Effector memory CD8-positive, alpha-beta T cell (primary cell): ENCODE measurements at regions not wholly inside any gene's neighbourhood (a gene's known extent, or its start where the extent isn't known, plus 50 kb on each side); places are given as distances from the start of the nearest gene placed in this dataset.
A peak's percentile ranks its signal among the peaks of the same experiment; 100 is the strongest.

Experiments used
- ATAC-seq: fragments of 150-1000 bp; cut with Tn5 transposase; replicated peaks from 2 replicates; pipeline ENCODE4 v1.10.0; 2021; ENCODE audit warnings: mild to moderate bottlenecking, moderate library complexity
- DNase-seq, 3 experiments: peaks; one replicate each; pipeline ENCODE4 v3.0.0; 2021
- H3K27ac Mint-ChIP-seq, 2 donors: one replicate each; pipeline ENCODE4 v1.8.0; 2022; ENCODE audit warnings: mild to moderate bottlenecking in 2 of 2, mixed read lengths in 2 of 2, moderate library complexity in 2 of 2
- H3K27me3 Mint-ChIP-seq, 2 donors: one replicate each; pipeline ENCODE4 v1.8.0; 2022; ENCODE audit warnings: mixed read lengths in 2 of 2
- H3K36me3 Mint-ChIP-seq: one replicate; pipeline ENCODE4 v1.8.0; 2022; ENCODE audit warnings: mild to moderate bottlenecking, moderate library complexity, mixed read lengths; ENCODE audit not compliant: insufficient read depth
- H3K4me1 Mint-ChIP-seq, 2 donors: one replicate each; pipeline ENCODE4 v1.8.0; 2022; ENCODE audit warnings: low read depth in 2 of 2, mixed read lengths in 2 of 2
- H3K4me3 Mint-ChIP-seq, 2 donors: one replicate each; pipeline ENCODE4 v1.8.0; 2022; ENCODE audit warnings: mild to moderate bottlenecking in 2 of 2, mixed read lengths in 2 of 2, moderate library complexity in 2 of 2
- H3K9me3 Mint-ChIP-seq, 2 donors: one replicate each; pipeline ENCODE4 v1.8.0; 2022; ENCODE audit warnings: mixed read lengths in 2 of 2

DNA sequence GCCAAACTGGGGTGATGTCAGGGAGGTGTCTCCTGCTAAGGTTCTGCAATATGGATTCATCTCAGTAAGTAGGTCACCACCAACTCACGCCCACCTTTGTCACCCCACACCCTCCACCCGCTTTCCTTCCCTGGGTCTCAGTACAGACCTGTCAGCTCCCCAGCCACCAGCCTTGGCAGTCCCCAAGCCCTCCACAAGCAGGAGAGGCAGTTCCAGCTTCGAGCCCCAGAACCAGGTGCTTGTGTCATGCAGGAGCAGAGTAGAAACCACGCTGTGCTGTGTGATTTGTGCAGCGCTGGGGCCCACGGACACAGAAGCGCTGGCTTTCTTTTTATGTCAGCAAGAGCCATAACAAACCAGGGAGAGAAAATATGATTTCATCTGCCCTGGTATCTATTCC is 89.0 kb upstream of the CDH4 start:
- Mint-ChIP-seq H3K27ac (no peak overlapping the region), H3K9me3 (no peaks in the 10 kb centered on the region), H3K4me1 (no peaks in the 10 kb centered on the region), H3K36me3 (no peaks in the 10 kb centered on the region), H3K27me3 (peaks cover 5 to 13% of the 10 kb centered on the region in 2 donors), H3K4me3 (peak overlapping the region in 1 of 2 donors; percentile 54)
- peak in 1 of 3 experiments; percentile 6 for DNase-seq
- no peak for ATAC-seq

DNA sequence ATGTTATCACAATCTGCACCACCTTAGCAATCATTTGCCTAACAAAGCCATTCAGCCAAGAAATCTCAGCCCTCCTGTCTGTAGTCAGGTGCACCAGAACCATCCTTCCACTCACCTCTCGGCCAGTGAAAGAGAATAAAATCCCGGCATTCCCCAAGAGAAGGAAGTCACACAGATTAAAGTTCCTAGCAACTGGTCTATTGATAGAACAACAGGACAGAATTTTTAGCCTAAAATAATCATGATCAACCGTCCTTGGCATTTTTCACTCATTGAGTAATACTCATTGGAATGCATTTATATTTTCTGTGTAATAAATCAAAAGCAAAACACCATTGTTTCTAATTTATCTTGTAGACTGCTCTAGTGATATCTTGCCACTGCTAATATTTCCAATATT is 85.7 kb upstream of the CDH4 start:
- no peak overlapping the region for H3K4me3 Mint-ChIP-seq
- ATAC-seq (no peak), DNase-seq (no peak)
- no peaks in the 10 kb centered on the region for H3K36me3 Mint-ChIP-seq
- peaks cover 7 to 8% of the 10 kb centered on the region in 2 donors for H3K27me3 Mint-ChIP-seq
- H3K9me3 Mint-ChIP-seq: no peaks in the 10 kb centered on the region
- H3K27ac Mint-ChIP-seq: no peak overlapping the region
- H3K4me1 Mint-ChIP-seq: no peaks in the 10 kb centered on the region

DNA sequence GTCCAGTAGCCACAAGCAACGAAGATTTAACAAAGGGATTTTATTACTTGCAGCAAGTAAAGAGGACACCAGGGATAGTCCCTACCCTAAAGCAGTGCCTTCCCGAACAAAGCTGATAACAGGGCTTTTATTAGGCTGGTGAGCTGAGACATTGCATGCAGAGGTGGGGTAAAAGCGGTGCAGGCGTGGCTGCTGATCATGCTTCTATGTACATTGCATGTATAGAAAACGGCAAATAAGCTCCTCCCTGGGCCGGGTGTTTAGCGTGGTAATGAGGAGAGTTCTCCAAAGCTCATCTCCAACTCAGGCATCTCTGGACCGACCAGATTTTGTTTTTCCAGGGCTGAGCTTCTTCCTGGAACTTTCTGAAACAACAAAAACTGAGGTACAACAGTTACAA is 83.5 kb upstream of the CDH4 start:
- no peaks in the 10 kb centered on the region for H3K36me3 Mint-ChIP-seq
- no peak for DNase-seq
- H3K27me3 Mint-ChIP-seq: peaks cover 7 to 8% of the 10 kb centered on the region in 2 donors
- no peak overlapping the region for H3K27ac Mint-ChIP-seq
- H3K9me3 Mint-ChIP-seq: no peaks in the 10 kb centered on the region
- no peak overlapping the region for H3K4me3 Mint-ChIP-seq
- no peak for ATAC-seq
- H3K4me1 Mint-ChIP-seq: no peaks in the 10 kb centered on the region

DNA sequence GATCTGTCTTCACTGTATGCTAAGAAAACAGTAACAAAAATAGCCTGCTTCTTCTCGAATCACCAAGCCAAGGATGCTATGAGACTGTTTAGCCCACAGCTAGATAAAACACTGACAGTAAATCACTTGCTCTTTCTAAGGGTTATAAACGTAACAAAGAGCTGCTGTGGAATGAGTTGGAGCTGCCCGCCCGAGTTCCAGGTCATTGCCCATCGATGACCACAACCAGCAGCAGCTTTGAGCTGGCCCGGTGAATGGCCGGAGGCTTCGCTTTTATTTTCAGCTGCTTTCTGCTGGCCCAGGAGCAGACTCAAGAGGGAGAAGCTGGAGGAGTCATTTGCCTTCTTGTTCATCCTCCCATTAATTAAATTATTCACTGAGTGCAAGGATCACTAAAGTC is 82.2 kb upstream of the CDH4 start:
- Mint-ChIP-seq H3K4me3 (no peak overlapping the region), H3K9me3 (no peaks in the 10 kb centered on the region), H3K4me1 (no peaks in the 10 kb centered on the region), H3K27ac (no peak overlapping the region), H3K36me3 (no peaks in the 10 kb centered on the region), H3K27me3 (peaks cover 7 to 8% of the 10 kb centered on the region in 2 donors)
- ATAC-seq: no peak
- DNase-seq: no peak

DNA sequence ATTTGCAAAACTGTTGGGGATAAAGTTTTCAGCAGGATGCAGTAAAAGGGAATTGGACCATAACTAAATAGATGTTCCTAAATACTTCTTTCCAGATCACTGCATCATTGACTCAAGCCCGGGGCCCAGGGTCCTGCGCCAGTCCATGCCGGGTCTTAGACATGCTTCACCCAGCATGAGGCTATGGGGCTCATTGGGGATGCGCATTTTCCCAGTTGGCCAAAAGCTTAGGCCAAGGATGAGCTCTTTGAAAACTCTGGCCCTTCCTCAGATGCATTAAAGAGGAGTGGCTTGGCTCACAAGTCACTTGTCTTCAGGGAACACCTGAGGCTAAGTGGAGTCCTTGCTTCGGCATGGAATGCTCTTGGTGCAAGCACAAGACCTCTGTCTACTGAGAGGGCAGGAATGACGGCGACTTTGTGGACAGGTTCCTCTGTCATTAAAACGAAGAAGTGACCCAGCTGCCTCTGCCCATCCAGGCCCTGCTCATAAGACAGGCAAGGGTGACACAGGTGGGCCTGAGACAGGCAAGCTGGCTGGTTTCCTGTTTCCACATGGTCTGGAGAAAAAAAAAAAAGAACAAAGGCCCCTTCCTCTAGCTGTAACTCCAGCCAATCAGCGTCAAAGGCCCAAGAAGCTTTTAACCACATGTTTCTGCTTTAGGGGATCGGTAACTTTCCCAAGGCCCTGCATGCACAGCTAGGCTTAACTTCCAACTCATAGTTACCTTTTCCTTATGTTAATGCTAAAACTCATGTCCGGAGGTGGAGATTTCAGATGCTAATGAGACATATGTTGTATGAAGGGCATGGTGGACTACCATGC is 81.4 kb upstream of the CDH4 start:
- H3K4me1 Mint-ChIP-seq: no peaks in the 10 kb centered on the region
- ATAC-seq (no peak), DNase-seq (no peak)
- no peaks in the 10 kb centered on the region for H3K9me3 Mint-ChIP-seq
- no peak overlapping the region for H3K4me3 Mint-ChIP-seq
- peaks cover 7 to 8% of the 10 kb centered on the region in 2 donors for H3K27me3 Mint-ChIP-seq
- H3K27ac Mint-ChIP-seq: no peak overlapping the region
- no peaks in the 10 kb centered on the region for H3K36me3 Mint-ChIP-seq

DNA sequence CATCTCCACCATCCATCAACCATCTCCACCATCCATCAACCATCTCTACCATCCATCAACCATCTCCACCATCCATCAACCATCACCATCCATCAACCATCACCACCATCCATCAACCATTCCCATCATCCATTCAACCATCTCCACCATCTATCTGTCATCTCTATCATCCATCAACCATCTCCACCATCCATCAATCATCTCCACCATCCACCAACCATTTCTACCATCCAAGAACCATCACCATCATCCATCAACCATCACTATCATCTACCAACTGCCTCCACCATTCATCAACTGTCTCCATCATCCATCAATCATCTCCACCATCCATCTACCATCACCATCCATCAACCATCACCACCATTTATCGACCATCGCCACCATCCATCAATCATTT is 78.8 kb upstream of the CDH4 start:
- ATAC-seq (no peak), DNase-seq (no peak)
- H3K27me3 Mint-ChIP-seq: peaks cover under 1% of the 10 kb centered on the region in 2 donors
- H3K36me3 Mint-ChIP-seq: no peaks in the 10 kb centered on the region
- no peak overlapping the region for H3K4me3 Mint-ChIP-seq
- no peak overlapping the region for H3K27ac Mint-ChIP-seq
- no peaks in the 10 kb centered on the region for H3K4me1 Mint-ChIP-seq
- no peaks in the 10 kb centered on the region for H3K9me3 Mint-ChIP-seq

DNA sequence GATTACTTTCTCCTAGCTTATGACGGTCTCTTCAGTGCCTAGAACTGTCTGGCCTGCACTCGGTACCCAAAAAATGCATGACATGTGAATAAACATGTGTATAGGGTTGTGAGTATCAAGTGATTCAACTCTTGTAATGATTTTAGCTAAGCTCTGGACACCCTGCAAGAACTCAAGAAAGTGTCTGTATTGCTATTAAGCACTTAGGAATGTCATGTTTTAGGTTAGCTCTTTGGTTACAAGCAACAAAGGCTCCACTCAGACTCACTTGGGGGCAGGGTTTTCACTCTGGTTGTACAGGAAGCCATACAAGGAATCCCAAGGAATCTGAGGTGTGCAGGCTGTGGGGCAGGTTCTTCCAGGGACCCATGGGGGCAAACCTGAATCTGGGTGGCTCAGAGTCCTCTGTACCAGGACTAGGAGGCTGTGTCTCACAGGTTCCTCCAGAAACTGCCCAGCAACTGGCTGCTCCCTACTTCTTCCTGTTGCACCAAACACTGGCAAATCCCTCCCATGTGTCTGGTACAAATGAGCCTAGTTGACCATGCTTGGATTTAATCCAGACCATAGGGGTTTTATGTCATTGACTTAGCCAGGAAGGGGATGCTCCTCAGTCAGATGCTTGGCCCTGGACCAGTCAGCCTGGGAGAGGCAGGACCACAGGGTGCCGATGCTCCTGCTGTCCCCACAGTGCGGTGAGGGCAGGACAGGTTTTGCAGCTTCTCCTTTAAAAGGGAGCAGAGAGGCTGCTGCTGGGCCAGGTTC is 77.9 kb upstream of the CDH4 start:
- ATAC-seq: no peak
- Mint-ChIP-seq H3K27ac (no peak overlapping the region), H3K9me3 (no peaks in the 10 kb centered on the region), H3K4me3 (no peak overlapping the region), H3K36me3 (no peaks in the 10 kb centered on the region), H3K27me3 (no peaks in the 10 kb centered on the region), H3K4me1 (no peaks in the 10 kb centered on the region)
- DNase-seq: no peak

DNA sequence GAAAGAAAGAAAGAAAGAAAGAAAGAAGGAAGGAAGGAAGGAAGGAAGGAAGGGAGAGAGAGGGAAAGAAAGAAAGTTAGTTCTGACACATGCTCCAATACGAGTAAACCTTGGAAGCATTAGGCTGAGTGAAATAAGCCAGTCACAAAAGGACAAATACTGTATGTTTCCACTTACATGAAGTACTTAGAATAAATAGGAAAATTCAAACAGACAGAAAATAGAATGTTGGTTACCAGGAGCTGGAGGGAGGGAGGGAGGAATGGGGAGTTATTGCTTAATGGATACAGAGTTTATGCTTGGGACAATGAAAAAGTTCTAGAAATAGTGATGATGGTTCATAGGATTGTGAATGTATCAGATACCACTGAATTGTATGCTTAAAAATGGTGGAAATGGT is 75.2 kb upstream of the CDH4 start:
- H3K36me3 Mint-ChIP-seq: no peaks in the 10 kb centered on the region
- H3K4me1 Mint-ChIP-seq: no peaks in the 10 kb centered on the region
- no peak for DNase-seq
- no peak overlapping the region for H3K4me3 Mint-ChIP-seq
- no peak for ATAC-seq
- H3K27me3 Mint-ChIP-seq: no peaks in the 10 kb centered on the region
- no peak overlapping the region for H3K27ac Mint-ChIP-seq
- H3K9me3 Mint-ChIP-seq: no peaks in the 10 kb centered on the region

DNA sequence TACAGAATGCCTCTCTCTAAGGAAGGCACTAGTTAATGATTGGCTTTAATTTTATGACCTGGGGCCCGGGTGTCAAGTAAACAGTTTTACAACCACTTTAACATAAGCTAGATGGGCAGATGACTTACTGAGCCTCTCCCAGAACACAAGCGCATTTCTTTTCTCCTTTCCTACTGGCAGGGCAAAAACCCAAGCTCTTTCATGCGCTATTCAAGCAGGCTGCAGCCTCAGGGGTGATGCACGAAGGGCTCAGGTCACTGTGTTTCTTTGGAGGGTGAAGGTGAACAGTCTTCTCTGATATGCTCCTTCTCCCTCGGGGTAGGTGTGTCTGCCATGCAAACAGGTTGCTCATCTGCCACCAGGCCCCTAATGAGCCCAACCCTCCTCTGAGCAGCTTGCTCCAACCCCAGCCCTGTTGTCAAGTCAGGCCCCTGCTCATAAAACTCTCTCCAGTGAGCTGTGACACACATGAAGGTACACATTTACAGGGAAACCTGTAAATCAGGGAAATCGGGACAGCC is 73.5 kb upstream of the CDH4 start:
- ATAC-seq (no peak), DNase-seq (no peak)
- Mint-ChIP-seq H3K27ac (no peak overlapping the region), H3K9me3 (no peaks in the 10 kb centered on the region), H3K36me3 (no peaks in the 10 kb centered on the region), H3K4me1 (no peaks in the 10 kb centered on the region), H3K4me3 (no peak overlapping the region), H3K27me3 (no peaks in the 10 kb centered on the region)

DNA sequence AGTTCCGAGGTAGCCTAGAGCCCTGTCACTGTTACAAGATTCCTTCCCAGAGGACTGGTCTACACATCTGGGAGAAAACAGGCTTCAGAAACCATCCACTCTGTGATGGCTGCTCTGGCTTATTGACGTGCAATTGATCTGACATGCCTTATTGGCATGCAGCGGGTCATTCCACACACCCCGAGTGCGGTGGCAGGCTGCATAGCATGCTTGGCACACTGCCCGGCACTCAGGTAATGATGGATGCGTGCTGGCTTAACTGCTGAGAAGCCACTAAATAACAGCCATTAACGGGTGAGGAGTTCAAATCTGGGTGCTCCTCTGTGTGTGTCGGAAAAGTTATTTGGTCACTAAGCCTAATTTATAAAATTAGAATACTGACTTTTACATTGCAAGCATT is 67.9 kb upstream of the CDH4 start:
- DNase-seq (no peak), ATAC-seq (no peak)
- H3K4me3 Mint-ChIP-seq: no peak overlapping the region
- peaks cover 4 to 16% of the 10 kb centered on the region in 2 donors for H3K27me3 Mint-ChIP-seq
- no peaks in the 10 kb centered on the region for H3K9me3 Mint-ChIP-seq
- H3K36me3 Mint-ChIP-seq: no peaks in the 10 kb centered on the region
- no peaks in the 10 kb centered on the region for H3K4me1 Mint-ChIP-seq
- no peak overlapping the region for H3K27ac Mint-ChIP-seq

DNA sequence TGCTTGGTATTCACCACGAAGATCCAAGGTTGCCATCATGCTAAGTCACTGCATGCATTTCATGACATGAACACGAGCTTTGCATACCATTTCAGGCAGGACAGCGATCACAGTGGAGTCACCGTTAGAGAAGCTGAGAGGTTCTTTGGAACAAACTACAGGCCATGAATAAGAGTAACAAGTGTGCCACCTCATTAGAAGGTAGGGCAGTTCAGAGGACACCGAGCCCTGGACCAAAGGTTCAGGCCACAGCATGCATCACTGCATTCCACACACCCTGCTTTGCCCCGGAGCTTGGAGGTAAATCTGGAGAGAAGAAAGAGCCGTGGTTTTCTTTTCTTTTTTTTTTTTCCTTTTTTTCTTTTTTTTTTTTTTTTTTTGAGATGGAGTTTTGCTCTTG is 66.9 kb upstream of the CDH4 start:
- DNase-seq: no peak
- H3K27ac Mint-ChIP-seq: no peak overlapping the region
- ATAC-seq: no peak
- no peaks in the 10 kb centered on the region for H3K4me1 Mint-ChIP-seq
- no peaks in the 10 kb centered on the region for H3K9me3 Mint-ChIP-seq
- H3K36me3 Mint-ChIP-seq: no peaks in the 10 kb centered on the region
- no peak overlapping the region for H3K4me3 Mint-ChIP-seq
- peaks cover 4 to 16% of the 10 kb centered on the region in 2 donors for H3K27me3 Mint-ChIP-seq

DNA sequence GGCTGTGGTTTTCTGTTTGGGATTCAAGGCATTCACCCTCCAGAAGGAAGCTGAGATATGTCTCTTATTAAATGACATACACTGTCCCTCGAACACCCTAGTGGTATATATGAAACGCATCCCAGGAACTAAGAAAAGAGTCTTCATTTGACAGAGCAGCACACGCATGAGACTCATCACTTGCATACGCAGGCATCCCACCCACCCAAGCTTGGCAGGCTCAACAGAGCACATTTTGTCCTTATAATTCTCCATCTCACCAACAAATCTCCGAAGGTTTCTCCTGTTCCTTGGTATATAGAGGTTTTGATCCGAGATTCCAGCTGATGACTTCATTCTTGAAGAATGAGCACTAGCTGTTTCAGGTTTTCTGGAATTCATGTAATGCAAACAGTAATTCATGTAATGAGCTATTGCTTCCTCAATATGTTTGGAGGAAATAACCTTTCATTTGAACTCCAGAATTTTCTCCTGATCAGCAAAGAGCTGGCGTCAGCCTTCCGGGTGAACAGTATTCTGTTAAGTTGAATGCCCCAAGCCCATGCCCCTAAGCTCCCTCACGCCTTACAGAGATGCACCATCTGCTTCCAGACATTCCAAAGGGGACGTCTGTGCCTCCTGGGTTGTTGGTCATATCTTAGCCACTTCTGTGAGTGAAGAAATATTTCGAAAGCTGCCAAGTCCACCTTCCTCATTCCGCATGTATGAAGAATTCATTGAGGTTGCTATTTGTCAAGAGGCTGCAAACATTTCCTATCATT is 66.0 kb upstream of the CDH4 start:
- no peak overlapping the region for H3K4me3 Mint-ChIP-seq
- peaks cover 10 to 16% of the 10 kb centered on the region in 2 donors for H3K27me3 Mint-ChIP-seq
- no peak for ATAC-seq

DNA sequence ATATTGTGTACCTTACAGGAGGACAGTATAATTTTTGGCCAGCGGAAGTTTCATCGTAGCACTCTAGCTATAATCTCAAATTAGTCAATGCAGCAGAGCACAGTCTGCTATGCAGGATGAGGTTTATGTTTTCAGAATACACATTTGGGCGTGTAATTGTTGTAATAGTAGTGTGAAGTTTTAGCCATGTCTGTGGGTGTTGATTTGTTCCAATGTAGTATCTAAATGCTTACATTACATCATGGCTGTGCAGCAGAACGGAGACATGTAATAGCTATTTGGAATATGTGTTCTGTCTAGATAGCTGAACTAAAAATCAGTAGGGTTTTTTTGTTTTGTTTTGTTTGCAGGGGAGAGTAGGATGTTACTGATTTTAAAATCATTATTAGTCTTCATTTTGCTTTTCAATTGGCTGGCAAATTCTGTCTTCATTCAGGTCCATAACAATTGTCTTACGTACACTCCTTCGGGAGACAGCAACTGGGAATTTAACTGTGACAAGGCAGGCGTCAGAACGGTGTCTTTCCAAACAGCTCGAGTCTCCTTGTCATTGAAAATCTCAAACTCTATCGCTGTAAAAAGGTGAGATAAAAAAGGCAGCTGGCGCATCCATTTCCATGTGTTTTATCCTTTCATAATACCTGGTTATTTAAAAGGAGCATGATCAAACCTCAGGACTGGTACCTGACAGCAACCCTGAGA is 65.1 kb upstream of the CDH4 start:
- H3K27ac Mint-ChIP-seq: no peak overlapping the region
- H3K4me3 Mint-ChIP-seq: no peak overlapping the region
- H3K36me3 Mint-ChIP-seq: no peaks in the 10 kb centered on the region
- no peaks in the 10 kb centered on the region for H3K4me1 Mint-ChIP-seq
- ATAC-seq (no peak), DNase-seq (no peak)
- peaks cover 10 to 16% of the 10 kb centered on the region in 2 donors for H3K27me3 Mint-ChIP-seq
- H3K9me3 Mint-ChIP-seq: no peaks in the 10 kb centered on the region

More for the DNA sequence above, 66.0 kb upstream of the CDH4 start:
- Mint-ChIP-seq H3K9me3 (no peaks in the 10 kb centered on the region), H3K27ac (no peak overlapping the region), H3K4me1 (no peaks in the 10 kb centered on the region), H3K36me3 (no peaks in the 10 kb centered on the region)
- no peak for DNase-seq
